Thoracic aorta (tissue), 2 donors: ENCODE measurements at regions not wholly inside any gene's neighbourhood (a gene's known extent, or its start where the extent isn't known, plus 50 kb on each side); places are given as distances from the start of the nearest gene placed in this dataset.

Experiments used
- ATAC-seq: fragments of 150-250 bp; one replicate; pipeline ENCODE4 v1.8.0; 2017; ENCODE audit warnings: low read depth; ENCODE audit not compliant: insufficient number of reproducible peaks, low FRiP score
- DNase-seq: peaks from one replicate; pipeline ENCODE4 v3.0.0-alpha.2; 2020; ENCODE audit warnings: low spot score
- H3K27ac ChIP-seq, 2 donors: fragments of 200-600 bp; sonication (generic); 1 replicate in 1 of 2; 2 replicates in 1 of 2; pipeline ENCODE4 v1.5.1; 2016; ENCODE audit warnings: mild to moderate bottlenecking in 2 of 2, moderate library complexity in 2 of 2
- H3K27me3 ChIP-seq: fragments of 200-600 bp; sonication (generic); replicated peaks from 2 replicates; pipeline ENCODE4 v1.6.0; 2016; ENCODE audit warnings: mild to moderate bottlenecking; ENCODE audit not compliant: insufficient read depth
- H3K36me3 ChIP-seq: fragments of 200-600 bp; sonication (generic); one replicate; pipeline ENCODE4 v1.5.1; 2016
- H3K4me1 ChIP-seq, 2 donors: fragments of 200-600 bp; sonication (generic); 1 replicate in 1 of 2; 2 replicates in 1 of 2; pipeline versions ENCODE4 v1.5.1 to v1.6.0; 2016; ENCODE audit warnings: low read depth in 2 of 2, mild to moderate bottlenecking in 1 of 2; ENCODE audit not compliant: control insufficient read depth in 1 of 2
- H3K4me3 ChIP-seq: fragments of 200-600 bp; sonication (generic); 2 replicates; pipeline ENCODE4 v1.5.1; 2016; ENCODE audit warnings: mild to moderate bottlenecking
- H3K9me3 ChIP-seq: fragments of 200-600 bp; sonication (generic); 2 replicates; pipeline ENCODE4 v1.5.1; 2016
- TF ChIP-seq, protein P1 (sequence below): fragments of 200-600 bp; sonication (generic); IDR thresholded peaks from one replicate; pipeline ENCODE4 v1.5.1; 2019; ENCODE audit warnings: antibody characterized with exemption

DNA sequence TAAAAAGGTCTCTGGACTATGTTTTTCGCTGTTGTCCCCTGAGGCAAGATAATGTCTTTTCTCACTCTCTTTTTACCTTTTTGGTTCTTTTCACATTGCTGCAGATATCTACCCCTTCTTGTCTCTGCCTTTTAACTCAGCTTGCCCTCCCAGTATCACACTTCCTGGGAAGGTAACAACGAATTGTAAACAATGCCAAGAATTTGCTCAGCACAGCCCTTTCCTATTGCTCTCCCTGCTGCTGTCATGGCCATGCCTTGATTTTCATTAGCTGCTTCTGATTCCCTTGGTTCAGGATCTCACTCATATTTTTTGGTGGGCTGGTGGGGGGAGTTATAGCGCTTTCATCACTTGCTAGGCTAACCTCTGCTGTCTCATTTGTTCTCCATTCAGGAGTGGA is 123.1 kb upstream of the DPH6 start:
- no peak overlapping the region for H3K27ac ChIP-seq
- H3K27me3 ChIP-seq: no peaks in the 10 kb centered on the region
- TF ChIP-seq, protein P1, sequence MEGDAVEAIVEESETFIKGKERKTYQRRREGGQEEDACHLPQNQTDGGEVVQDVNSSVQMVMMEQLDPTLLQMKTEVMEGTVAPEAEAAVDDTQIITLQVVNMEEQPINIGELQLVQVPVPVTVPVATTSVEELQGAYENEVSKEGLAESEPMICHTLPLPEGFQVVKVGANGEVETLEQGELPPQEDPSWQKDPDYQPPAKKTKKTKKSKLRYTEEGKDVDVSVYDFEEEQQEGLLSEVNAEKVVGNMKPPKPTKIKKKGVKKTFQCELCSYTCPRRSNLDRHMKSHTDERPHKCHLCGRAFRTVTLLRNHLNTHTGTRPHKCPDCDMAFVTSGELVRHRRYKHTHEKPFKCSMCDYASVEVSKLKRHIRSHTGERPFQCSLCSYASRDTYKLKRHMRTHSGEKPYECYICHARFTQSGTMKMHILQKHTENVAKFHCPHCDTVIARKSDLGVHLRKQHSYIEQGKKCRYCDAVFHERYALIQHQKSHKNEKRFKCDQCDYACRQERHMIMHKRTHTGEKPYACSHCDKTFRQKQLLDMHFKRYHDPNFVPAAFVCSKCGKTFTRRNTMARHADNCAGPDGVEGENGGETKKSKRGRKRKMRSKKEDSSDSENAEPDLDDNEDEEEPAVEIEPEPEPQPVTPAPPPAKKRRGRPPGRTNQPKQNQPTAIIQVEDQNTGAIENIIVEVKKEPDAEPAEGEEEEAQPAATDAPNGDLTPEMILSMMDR: no peak
- peaks cover 12 to 28% of the 10 kb centered on the region in 2 donors for H3K4me1 ChIP-seq
- no peaks in the 10 kb centered on the region for H3K36me3 ChIP-seq
- no peak overlapping the region for H3K4me3 ChIP-seq
- no peak for ATAC-seq
- DNase-seq: no peak
- no peaks in the 10 kb centered on the region for H3K9me3 ChIP-seq

DNA sequence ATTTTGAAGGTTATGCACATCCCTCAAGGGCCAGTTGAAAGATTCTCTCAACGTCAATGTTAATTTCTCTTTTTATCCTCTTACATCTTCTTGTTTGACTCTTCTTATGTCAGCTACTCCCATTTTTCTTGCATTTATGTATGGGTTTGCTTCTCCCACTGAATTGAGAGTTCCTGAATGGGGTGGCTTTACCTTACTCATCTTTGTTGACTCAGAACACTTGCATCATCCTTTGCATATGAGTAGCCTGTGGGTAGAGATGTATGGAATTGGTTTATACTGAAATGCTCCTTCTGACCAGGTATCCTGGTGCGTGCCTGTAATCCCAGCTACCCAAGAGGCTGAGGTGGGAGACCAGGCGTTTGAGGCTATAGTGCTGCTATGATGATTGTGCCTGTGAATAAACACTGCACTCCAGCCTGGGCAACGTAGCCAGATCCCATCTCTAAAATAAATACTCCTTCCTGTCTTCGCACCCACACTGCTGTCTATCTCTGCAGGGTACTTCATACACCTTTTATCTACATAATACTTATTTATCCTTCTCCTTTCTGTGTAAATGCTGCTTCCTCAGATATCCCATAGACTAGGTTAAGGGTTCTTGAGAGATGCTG is 123.6 kb upstream of the DPH6 start:
- Histone ChIP-seq H3K36me3 (no peaks in the 10 kb centered on the region), H3K4me3 (no peak overlapping the region), H3K27me3 (no peaks in the 10 kb centered on the region), H3K9me3 (no peaks in the 10 kb centered on the region), H3K4me1 (peaks cover 12 to 28% of the 10 kb centered on the region in 2 donors), H3K27ac (no peak overlapping the region)
- TF ChIP-seq, protein P1: no peak
- DNase-seq: no peak
- ATAC-seq: no peak

DNA sequence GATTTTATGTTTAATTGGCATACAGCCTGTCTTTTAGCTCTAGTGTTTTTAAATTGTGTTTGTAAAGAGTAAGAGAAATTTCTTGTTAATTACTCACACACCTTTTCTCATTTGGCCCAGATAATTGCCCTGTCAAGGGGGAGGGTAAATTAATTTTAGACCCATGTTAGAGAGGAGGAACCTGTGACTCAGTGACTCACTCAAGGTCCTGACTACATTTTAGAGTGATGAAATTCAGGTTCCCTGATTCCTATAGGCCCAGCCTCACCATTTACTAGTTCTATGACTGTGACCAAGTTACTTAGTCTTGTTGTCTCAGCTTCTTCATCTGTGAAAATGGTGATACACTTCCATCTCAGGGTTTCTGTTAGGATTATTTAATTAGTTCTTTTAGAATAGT is 125.2 kb upstream of the DPH6 start:
- H3K36me3 ChIP-seq: no peaks in the 10 kb centered on the region
- no peak overlapping the region for H3K4me3 ChIP-seq
- no peak overlapping the region for H3K27ac ChIP-seq
- no peak for ATAC-seq
- H3K4me1 ChIP-seq: peaks cover 12 to 27% of the 10 kb centered on the region in 2 donors
- H3K9me3 ChIP-seq: no peaks in the 10 kb centered on the region
- no peaks in the 10 kb centered on the region for H3K27me3 ChIP-seq
- DNase-seq: no peak
- TF ChIP-seq, protein P1: no peak

DNA sequence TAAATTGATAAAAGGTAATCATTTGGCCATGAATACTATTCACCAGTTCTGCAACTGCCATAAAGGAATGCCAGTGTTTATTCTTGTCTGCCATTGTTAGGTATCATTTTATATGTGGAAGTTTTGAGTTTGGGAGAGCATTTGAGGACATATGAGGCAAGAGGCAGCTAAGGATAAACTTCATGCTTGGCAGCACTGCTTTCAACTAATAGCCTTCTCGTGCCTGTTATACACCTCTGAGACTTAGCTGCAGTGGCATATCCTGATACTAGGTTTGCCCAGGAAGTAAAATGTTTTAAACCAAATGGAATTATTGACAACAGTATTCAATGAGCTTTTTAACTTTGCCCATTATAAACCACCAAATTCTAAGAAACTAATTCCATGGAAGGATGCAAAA is 126.0 kb upstream of the DPH6 start:
- no peak for DNase-seq
- Histone ChIP-seq H3K4me3 (no peak overlapping the region), H3K9me3 (no peaks in the 10 kb centered on the region), H3K36me3 (no peaks in the 10 kb centered on the region), H3K27ac (no peak overlapping the region), H3K27me3 (no peaks in the 10 kb centered on the region), H3K4me1 (peaks cover 8 to 20% of the 10 kb centered on the region in 2 donors)
- TF ChIP-seq, protein P1: no peak
- no peak for ATAC-seq

DNA sequence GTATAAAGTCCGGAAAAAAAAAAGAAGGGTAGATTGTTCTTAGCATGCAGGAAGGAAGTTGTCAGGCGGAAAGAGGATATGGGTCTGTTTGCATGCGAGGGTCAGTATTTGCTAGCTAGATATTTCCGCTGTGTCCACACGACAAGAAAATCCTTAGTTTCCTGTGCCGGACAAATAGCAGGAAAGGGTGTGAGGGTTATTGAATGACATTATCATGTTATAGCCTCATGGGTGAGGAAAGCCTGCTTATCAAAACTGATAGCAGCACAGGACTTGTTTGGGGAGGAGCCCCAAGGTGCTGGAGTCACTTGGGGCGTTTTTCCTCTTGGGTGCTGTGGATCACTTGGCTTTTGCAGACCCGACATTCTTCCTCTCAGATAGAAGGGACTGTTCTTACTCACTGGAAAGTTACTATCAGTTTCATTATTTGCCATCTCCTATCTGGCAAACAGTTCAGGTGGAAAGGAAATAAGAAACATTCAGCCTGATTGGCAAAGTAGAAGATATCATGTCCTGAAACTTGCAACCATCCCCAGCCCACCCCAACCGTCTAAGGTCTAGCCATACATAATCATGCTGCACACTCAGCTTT is 127.2 kb upstream of the DPH6 start:
- no peak overlapping the region for H3K4me3 ChIP-seq
- no peaks in the 10 kb centered on the region for H3K9me3 ChIP-seq
- peaks cover 2 to 9% of the 10 kb centered on the region in 2 donors for H3K4me1 ChIP-seq
- H3K36me3 ChIP-seq: no peaks in the 10 kb centered on the region
- no peak for DNase-seq
- no peaks in the 10 kb centered on the region for H3K27me3 ChIP-seq
- H3K27ac ChIP-seq: no peak overlapping the region
- TF ChIP-seq, protein P1: no peak
- ATAC-seq: no peak
